Osteoblast (primary cell): ENCODE measurements at regions not wholly inside any gene's neighbourhood (a gene's known extent, or its start where the extent isn't known, plus 50 kb on each side); places are given as distances from the start of the nearest gene placed in this dataset.

Source experiments
- DNase-seq: peaks from one replicate; pipeline ENCODE4 v3.0.0; 2011; ENCODE audit warnings: low spot score, mixed read lengths; ENCODE audit not compliant: insufficient read length; ENCODE audit errors: missing footprints
- H2AFZ ChIP-seq: 2 replicates; pipeline ENCODE4 v1.6.0; 2011; ENCODE audit warnings: mild to moderate bottlenecking, low read length
- H3K27ac ChIP-seq: 2 replicates; pipeline ENCODE4 v1.5.1; 2011; ENCODE audit warnings: mild to moderate bottlenecking, low read depth, low read length, moderate library complexity
- H3K27me3 ChIP-seq: 2 replicates; pipeline ENCODE4 v1.6.0; 2012; ENCODE audit warnings: mild to moderate bottlenecking, control low read depth, inconsistent platforms, low read length, moderate library complexity; ENCODE audit not compliant: insufficient read depth
- H3K36me3 ChIP-seq: 2 replicates; pipeline ENCODE4 v1.5.1; 2011; ENCODE audit warnings: mild to moderate bottlenecking, low read length, control low read depth, moderate library complexity; ENCODE audit not compliant: insufficient read depth
- H3K4me1 ChIP-seq: 2 replicates; pipeline ENCODE4 v1.5.1; 2011; ENCODE audit warnings: mild to moderate bottlenecking, low read length, control low read depth, moderate library complexity; ENCODE audit not compliant: insufficient read depth
- H3K4me2 ChIP-seq: 2 replicates; pipeline ENCODE4 v1.6.0; 2011; ENCODE audit warnings: mild to moderate bottlenecking, low read length; ENCODE audit not compliant: insufficient read depth
- H3K4me3 ChIP-seq: fragments of 200-600 bp; sonication (generic); 3 replicates; pipeline ENCODE4 v1.5.1; 2012; ENCODE audit warnings: mild to moderate bottlenecking, low read length, inconsistent platforms; ENCODE audit not compliant: insufficient read depth
- H3K79me2 ChIP-seq: 2 replicates; pipeline ENCODE4 v1.6.0; 2012; ENCODE audit warnings: mild to moderate bottlenecking, low read length, control low read depth, inconsistent platforms; ENCODE audit not compliant: insufficient read depth
- H3K9me3 ChIP-seq: 2 replicates; pipeline ENCODE4 v1.5.1; 2011; ENCODE audit warnings: low read depth, low read length, control low read depth
- H4K20me1 ChIP-seq: 2 replicates; pipeline ENCODE4 v1.6.0; 2012; ENCODE audit warnings: mild to moderate bottlenecking, low read length, control low read depth; ENCODE audit not compliant: insufficient read depth
- CTCF ChIP-seq: IDR thresholded peaks from 2 replicates; pipeline ENCODE4 v1.5.1; 2011; ENCODE audit warnings: mild to moderate bottlenecking, low read depth, low read length, moderate library complexity; ENCODE audit errors: extremely low read depth

GRCh38 chr3:20325563-20325962 is 139.6 kb upstream of the SGO1 start:
- H3K4me2 ChIP-seq = no peak overlapping the region
- no peaks in the 10 kb centered on the region for H3K9me3 ChIP-seq
- H3K79me2 ChIP-seq = no peaks in the 10 kb centered on the region
- no peak overlapping the region for H3K27ac ChIP-seq
- H3K4me3 ChIP-seq = no peak overlapping the region
- no peak for TF ChIP-seq CTCF
- no peaks in the 10 kb centered on the region for H3K36me3 ChIP-seq
- DNase-seq = no peak
- no peak overlapping the region for H2AFZ ChIP-seq
- H3K4me1 ChIP-seq = no peaks in the 10 kb centered on the region
- no peaks in the 10 kb centered on the region for H4K20me1 ChIP-seq
- H3K27me3 ChIP-seq = no peaks in the 10 kb centered on the region

- no peak for TF ChIP-seq CTCF
- Histone ChIP-seq H3K9me3 (no peaks in the 10 kb centered on the region), H3K4me2 (no peak overlapping the region), H4K20me1 (no peaks in the 10 kb centered on the region), H2AFZ (no peak overlapping the region), H3K36me3 (no peaks in the 10 kb centered on the region), H3K27me3 (no peaks in the 10 kb centered on the region), H3K4me3 (no peak overlapping the region), H3K27ac (no peak overlapping the region), H3K79me2 (no peaks in the 10 kb centered on the region), H3K4me1 (no peaks in the 10 kb centered on the region)
- DNase-seq = no peak
These were observed 138.9 kb upstream of the SGO1 start for GRCh38 chr3:20324664-20325478.

GRCh38 chr3:20323307-20323927 is 137.4 kb upstream of the SGO1 start:
- Histone ChIP-seq H3K4me2 (no peak overlapping the region), H3K36me3 (no peaks in the 10 kb centered on the region), H3K9me3 (no peaks in the 10 kb centered on the region), H4K20me1 (no peaks in the 10 kb centered on the region), H3K79me2 (no peaks in the 10 kb centered on the region), H3K4me3 (no peak overlapping the region), H2AFZ (no peak overlapping the region), H3K4me1 (no peaks in the 10 kb centered on the region), H3K27ac (no peak overlapping the region), H3K27me3 (no peaks in the 10 kb centered on the region)
- no peak for TF ChIP-seq CTCF
- DNase-seq = no peak

- Histone ChIP-seq H3K4me1 (no peaks in the 10 kb centered on the region), H4K20me1 (no peaks in the 10 kb centered on the region), H3K36me3 (no peaks in the 10 kb centered on the region), H3K79me2 (no peaks in the 10 kb centered on the region), H3K9me3 (no peaks in the 10 kb centered on the region), H2AFZ (no peak overlapping the region), H3K27ac (no peak overlapping the region), H3K27me3 (no peaks in the 10 kb centered on the region), H3K4me2 (no peak overlapping the region), H3K4me3 (no peak overlapping the region)
- no peak for TF ChIP-seq CTCF
- no peak for DNase-seq
These were observed 136.1 kb upstream of the SGO1 start for GRCh38 chr3:20322085-20322484.
